ENCODE measurements at regions not wholly inside any gene's neighbourhood (a gene's known extent, or its start where the extent isn't known, plus 50 kb on each side); places are given as distances from the start of the nearest gene placed in this dataset.

- no peaks in the 10 kb centered on the region for H3K36me3 ChIP-seq (ENCODE audit: control insufficient read depth, insufficient read depth, low read length)
- peaks cover 16% of the 10 kb centered on the region for H3K36me3 Mint-ChIP-seq
- H3K9me3 Mint-ChIP-seq = peaks cover 21 to 46% of the 10 kb centered on the region in 2 donors
- H3K27me3 Mint-ChIP-seq (ENCODE audit: low read depth in 2 of 2) = no peaks in the 10 kb centered on the region
- peaks cover 21% of the 10 kb centered on the region for H3K9me3 ChIP-seq (ENCODE audit: control insufficient read depth, insufficient read depth, low read length)
- intact Hi-C loops (cut with micrococcal nuclease) = no loop called here
- no peaks in the 10 kb centered on the region for H3K4me1 ChIP-seq (ENCODE audit: control insufficient read depth, insufficient read depth, low read length)
- H3K4me3 Mint-ChIP-seq = no peak overlapping the region
- 80% methylated on average over 4 of the region's 4 CpGs for whole genome bisulfite sequencing (ENCODE audit: insufficient coverage)
- no peak overlapping the region for H3K4me3 ChIP-seq (ENCODE audit: low read length)
- no peak for TF ChIP-seq CTCF (IDR thresholded peaks at IDR 0.05)
- no peaks in the 10 kb centered on the region for H3K4me1 Mint-ChIP-seq
- ATAC-seq (no peak), DNase-seq (no peak)
- no peaks in the 10 kb centered on the region for H3K27me3 ChIP-seq (ENCODE audit: control insufficient read depth, insufficient read depth, low read length)
- H3K27ac ChIP-seq (ENCODE audit: low read length) = no peak overlapping the region
- H3K27ac Mint-ChIP-seq = no peak overlapping the region
Measured at GRCh38 chr9:25427898-25428297, 250.3 kb downstream of the TUSC1 start.

- Histone ChIP-seq H3K4me3 (ENCODE audit: low read length) (no peak overlapping the region), H3K27me3 (ENCODE audit: control insufficient read depth, insufficient read depth, low read length) (no peaks in the 10 kb centered on the region), H3K4me1 (ENCODE audit: control insufficient read depth, insufficient read depth, low read length) (no peaks in the 10 kb centered on the region), H3K36me3 (ENCODE audit: control insufficient read depth, insufficient read depth, low read length) (no peaks in the 10 kb centered on the region), H3K27ac (ENCODE audit: low read length) (no peak overlapping the region), H3K9me3 (ENCODE audit: control insufficient read depth, insufficient read depth, low read length) (peaks cover 21% of the 10 kb centered on the region)
- no peak for TF ChIP-seq CTCF (IDR thresholded peaks at IDR 0.05)
- DNase-seq = no peak
- intact Hi-C loops (cut with micrococcal nuclease) = no loop called here
- H3K36me3 Mint-ChIP-seq = peaks cover 15% of the 10 kb centered on the region
- no peak for ATAC-seq
- no peak overlapping the region for H3K27ac Mint-ChIP-seq
- no peaks in the 10 kb centered on the region for H3K27me3 Mint-ChIP-seq (ENCODE audit: low read depth in 2 of 2)
- H3K9me3 Mint-ChIP-seq = peaks cover 21 to 46% of the 10 kb centered on the region in 2 donors
- H3K4me1 Mint-ChIP-seq = no peaks in the 10 kb centered on the region
- WGBS (ENCODE audit: insufficient coverage) = 66% methylated on average over 4 of the region's 4 CpGs
- H3K4me3 Mint-ChIP-seq = no peak overlapping the region
Measured at GRCh38 chr9:25427290-25427689, 251.0 kb downstream of the TUSC1 start.

GRCh38 chr9:25421560-25421959 lies 256.7 kb downstream of the TUSC1 start:
- intact Hi-C loops (cut with micrococcal nuclease) = no loop called here
- no peak overlapping the region for H3K27ac Mint-ChIP-seq
- H3K9me3 Mint-ChIP-seq = peaks cover 16 to 27% of the 10 kb centered on the region in 2 donors
- no peaks in the 10 kb centered on the region for H3K4me1 ChIP-seq (ENCODE audit: control insufficient read depth, insufficient read depth, low read length)
- no peaks in the 10 kb centered on the region for H3K4me1 Mint-ChIP-seq
- no peak overlapping the region for H3K4me3 Mint-ChIP-seq
- DNase-seq = no peak
- no peaks in the 10 kb centered on the region for H3K36me3 ChIP-seq (ENCODE audit: control insufficient read depth, insufficient read depth, low read length)
- no peaks in the 10 kb centered on the region for H3K27me3 ChIP-seq (ENCODE audit: control insufficient read depth, insufficient read depth, low read length)
- no peak for TF ChIP-seq CTCF (IDR thresholded peaks at IDR 0.05)
- no peaks in the 10 kb centered on the region for H3K27me3 Mint-ChIP-seq (ENCODE audit: low read depth in 2 of 2)
- no peak for ATAC-seq
- no peaks in the 10 kb centered on the region for H3K36me3 Mint-ChIP-seq
- no CpG with 5 or more reads among the region's 1 CpG for WGBS (ENCODE audit: insufficient coverage)
- H3K4me3 ChIP-seq (ENCODE audit: low read length) = no peak overlapping the region
- H3K27ac ChIP-seq (ENCODE audit: low read length) = no peak overlapping the region
- peaks cover 3% of the 10 kb centered on the region for H3K9me3 ChIP-seq (ENCODE audit: control insufficient read depth, insufficient read depth, low read length)

GRCh38 chr9:25418974-25419373 lies 259.3 kb downstream of the TUSC1 start:
- H3K4me1 Mint-ChIP-seq = no peaks in the 10 kb centered on the region
- intact Hi-C loops (cut with micrococcal nuclease) = no loop called here
- no peak overlapping the region for H3K4me3 Mint-ChIP-seq
- no peak overlapping the region for H3K4me3 ChIP-seq (ENCODE audit: low read length)
- H3K36me3 ChIP-seq (ENCODE audit: control insufficient read depth, insufficient read depth, low read length) = no peaks in the 10 kb centered on the region
- no peak for DNase-seq
- ATAC-seq = no peak
- no peak for TF ChIP-seq CTCF (IDR thresholded peaks at IDR 0.05)
- H3K27ac Mint-ChIP-seq = no peak overlapping the region
- H3K9me3 ChIP-seq (ENCODE audit: control insufficient read depth, insufficient read depth, low read length) = no peaks in the 10 kb centered on the region
- H3K27ac ChIP-seq (ENCODE audit: low read length) = no peak overlapping the region
- H3K9me3 Mint-ChIP-seq = peaks cover 12 to 17% of the 10 kb centered on the region in 2 donors
- H3K36me3 Mint-ChIP-seq = no peaks in the 10 kb centered on the region
- no peaks in the 10 kb centered on the region for H3K4me1 ChIP-seq (ENCODE audit: control insufficient read depth, insufficient read depth, low read length)
- no peaks in the 10 kb centered on the region for H3K27me3 Mint-ChIP-seq (ENCODE audit: low read depth in 2 of 2)
- no peaks in the 10 kb centered on the region for H3K27me3 ChIP-seq (ENCODE audit: control insufficient read depth, insufficient read depth, low read length)

All from natural killer cell (primary cell).